MM.1S (cell line): ENCODE measurements at regions not wholly inside any gene's neighbourhood (a gene's known extent, or its start where the extent isn't known, plus 50 kb on each side); places are given as distances from the start of the nearest gene placed in this dataset.

Experiments used
- EZH2 ChIP-seq: fragments of 300-600 bp; sonication (generic); optimal IDR thresholded peaks from 2 replicates; pipeline ENCODE3; 2017; ENCODE audit warnings: low read depth, mild to moderate bottlenecking, antibody characterized with exemption, low read length, mixed read lengths
- TF ChIP-seq, protein P1 (sequence below): fragments of 300-600 bp; sonication (generic); IDR thresholded peaks from 2 replicates; pipeline ENCODE4 v1.5.1; 2016; ENCODE audit warnings: antibody characterized with exemption, low read length, mixed read lengths

DNA sequence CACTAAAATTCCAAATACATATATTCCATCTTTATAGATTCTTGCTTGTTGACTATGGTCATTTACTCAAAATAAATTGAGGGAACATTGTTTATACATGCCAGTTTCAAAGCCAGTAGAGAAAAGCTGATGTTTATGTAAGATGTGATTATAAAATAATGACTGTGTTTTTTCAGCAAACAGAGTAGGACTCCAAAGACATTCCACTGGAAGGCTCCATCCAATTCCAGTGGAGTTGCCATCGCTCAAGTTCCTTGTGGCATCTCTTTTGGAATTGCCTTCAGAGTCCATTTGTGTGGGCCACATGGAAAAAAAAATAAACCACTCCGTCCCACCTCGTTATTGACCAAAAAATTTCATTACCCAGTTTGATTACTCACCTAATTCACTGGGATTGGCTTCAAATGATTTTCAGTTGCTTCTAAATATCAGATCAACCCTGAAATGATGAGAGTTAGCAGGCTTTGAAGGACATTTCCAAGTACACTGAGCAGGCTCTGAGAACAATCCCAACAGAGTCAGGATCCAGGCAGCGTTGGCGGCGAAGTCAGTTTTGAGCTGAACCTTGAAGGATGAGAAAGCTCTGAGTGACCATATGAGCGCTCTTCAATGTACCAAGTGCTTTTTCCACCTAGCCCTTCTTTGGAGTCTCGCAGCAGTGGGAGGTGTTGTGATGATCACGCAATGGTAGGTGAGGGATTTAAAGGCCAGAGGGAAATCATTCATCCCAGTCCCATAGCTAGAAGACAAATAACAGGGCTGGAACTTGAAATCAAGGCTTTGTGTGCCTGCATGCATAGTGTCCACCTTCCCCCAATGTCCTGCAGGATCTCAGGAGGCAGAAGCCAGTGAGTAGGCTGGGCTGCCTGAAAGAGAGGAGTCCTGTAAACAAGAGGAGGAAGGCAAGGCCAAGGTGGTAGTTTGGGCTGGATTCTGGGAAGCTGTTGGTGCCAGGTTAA lies 281.7 kb downstream of the CDC5L start:
- TF ChIP-seq EZH2 = no peak
- TF ChIP-seq, protein P1, sequence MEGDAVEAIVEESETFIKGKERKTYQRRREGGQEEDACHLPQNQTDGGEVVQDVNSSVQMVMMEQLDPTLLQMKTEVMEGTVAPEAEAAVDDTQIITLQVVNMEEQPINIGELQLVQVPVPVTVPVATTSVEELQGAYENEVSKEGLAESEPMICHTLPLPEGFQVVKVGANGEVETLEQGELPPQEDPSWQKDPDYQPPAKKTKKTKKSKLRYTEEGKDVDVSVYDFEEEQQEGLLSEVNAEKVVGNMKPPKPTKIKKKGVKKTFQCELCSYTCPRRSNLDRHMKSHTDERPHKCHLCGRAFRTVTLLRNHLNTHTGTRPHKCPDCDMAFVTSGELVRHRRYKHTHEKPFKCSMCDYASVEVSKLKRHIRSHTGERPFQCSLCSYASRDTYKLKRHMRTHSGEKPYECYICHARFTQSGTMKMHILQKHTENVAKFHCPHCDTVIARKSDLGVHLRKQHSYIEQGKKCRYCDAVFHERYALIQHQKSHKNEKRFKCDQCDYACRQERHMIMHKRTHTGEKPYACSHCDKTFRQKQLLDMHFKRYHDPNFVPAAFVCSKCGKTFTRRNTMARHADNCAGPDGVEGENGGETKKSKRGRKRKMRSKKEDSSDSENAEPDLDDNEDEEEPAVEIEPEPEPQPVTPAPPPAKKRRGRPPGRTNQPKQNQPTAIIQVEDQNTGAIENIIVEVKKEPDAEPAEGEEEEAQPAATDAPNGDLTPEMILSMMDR = no peak
